GM18498 (cell line): ENCODE measurements at regions not wholly inside any gene's neighbourhood (a gene's known extent, or its start where the extent isn't known, plus 50 kb on each side); places are given as distances from the start of the nearest gene placed in this dataset.
"Not testable (repeated sequence)": the region's sequence is repeated elsewhere in the genome, so short reads cannot be mapped to it uniquely, and the experiment has no call there.

Experiments
- ATAC-seq: cut with Tn5 transposase; IDR thresholded peaks from one replicate; pipeline ENCODE4 v1.9.1; 2021; ENCODE audit warnings: mild to moderate bottlenecking, moderate library complexity; ENCODE audit not compliant: unreplicated experiment

DNA sequence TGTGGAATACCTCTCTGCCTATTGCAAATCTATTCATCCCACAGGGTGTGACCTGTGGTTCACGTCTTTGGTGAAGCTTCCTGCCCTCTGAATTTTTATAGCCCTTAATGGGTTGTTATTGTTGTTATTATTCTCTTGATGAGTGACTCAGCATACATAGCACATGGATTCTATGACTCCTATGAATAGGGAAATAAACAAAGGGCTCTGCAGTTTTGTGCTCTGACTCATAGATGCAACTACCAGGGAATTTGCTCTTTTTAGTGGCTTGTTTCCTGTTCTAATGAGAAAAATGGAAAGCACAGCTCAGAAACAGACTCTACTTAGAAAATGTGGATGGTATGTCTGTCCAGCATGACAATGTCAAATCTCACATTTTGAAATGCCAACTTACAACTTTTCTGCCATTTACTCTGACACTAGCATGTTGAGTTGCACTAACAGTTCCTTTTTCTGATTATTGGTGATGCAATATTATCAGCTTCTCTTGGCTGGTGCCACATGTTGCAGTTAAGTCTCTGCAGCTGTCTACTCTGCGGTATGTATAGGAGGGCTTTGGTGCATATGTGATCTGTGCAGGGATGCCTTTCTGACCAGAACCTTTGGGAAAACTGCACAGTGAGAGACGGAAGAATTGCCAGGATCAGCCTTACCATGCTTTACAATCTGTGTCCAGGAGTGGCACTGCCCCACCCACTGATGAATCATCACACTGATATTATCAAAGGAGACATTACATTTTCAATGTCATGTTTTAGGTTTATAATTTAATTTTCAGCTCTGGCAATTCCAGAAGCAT, 996.4 kb upstream of the WWC1 start:
- no peak for ATAC-seq

- ATAC-seq: no peak
These were observed 995.8 kb upstream of the WWC1 start for GRCh38 chr5:167295681-167296005.

DNA sequence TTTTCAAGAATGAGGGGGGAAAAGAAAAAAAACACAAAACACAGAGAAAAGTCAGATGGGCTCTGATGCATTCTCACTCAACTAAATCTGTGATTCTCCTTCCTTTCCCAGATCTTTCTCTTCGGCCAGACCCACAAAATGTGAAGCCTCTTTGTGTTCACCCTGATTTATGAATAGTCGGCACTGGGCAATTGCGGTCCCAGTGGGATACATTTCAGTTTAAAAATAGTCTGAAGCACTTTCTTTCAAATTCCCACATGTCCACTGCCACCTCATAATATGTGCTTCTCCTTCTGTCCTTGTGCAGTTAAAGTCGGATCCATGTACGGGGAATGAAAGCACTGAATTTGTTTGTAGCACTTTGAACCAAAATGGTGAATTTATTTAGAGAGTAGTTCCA, 995.4 kb upstream of the WWC1 start:
- no peak for ATAC-seq

- ATAC-seq: no peak
These were observed 994.8 kb upstream of the WWC1 start for GRCh38 chr5:167296661-167297060.

- ATAC-seq: not testable (repeated sequence)
These were observed 991.6 kb upstream of the WWC1 start for GRCh38 chr5:167299861-167300260.

GRCh38 chr5:167303582-167303981, 987.9 kb upstream of the WWC1 start:
- no peak for ATAC-seq

DNA sequence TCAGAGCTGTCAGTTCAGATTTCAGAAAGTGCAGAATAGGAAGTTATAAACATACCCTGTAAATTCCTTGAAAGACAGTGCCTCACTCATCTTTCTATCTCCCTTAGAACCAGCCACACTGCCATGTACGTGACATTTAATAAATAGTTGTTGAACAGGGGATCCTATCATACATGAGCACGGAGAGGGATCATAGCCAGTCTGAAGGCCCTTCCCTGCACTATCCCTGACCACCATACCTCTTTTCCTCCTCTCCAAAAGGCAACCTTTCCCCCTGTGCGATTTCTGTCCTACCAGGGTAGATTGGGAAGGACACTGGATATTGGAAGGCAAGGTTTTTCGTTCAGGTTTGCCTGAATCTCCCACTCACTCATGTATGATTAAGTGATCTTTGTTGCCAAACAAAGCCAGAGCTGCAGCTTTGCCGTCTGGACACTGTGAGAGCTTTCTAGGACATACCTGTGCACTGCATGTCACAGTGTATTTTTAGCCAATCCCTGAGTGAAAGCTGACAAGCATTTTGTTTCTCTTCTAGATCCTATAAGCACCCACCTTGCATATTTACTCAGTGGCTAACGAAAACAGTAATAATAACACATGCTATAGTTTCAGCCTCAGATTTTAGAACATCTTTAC, 986.5 kb upstream of the WWC1 start:
- no peak for ATAC-seq

DNA sequence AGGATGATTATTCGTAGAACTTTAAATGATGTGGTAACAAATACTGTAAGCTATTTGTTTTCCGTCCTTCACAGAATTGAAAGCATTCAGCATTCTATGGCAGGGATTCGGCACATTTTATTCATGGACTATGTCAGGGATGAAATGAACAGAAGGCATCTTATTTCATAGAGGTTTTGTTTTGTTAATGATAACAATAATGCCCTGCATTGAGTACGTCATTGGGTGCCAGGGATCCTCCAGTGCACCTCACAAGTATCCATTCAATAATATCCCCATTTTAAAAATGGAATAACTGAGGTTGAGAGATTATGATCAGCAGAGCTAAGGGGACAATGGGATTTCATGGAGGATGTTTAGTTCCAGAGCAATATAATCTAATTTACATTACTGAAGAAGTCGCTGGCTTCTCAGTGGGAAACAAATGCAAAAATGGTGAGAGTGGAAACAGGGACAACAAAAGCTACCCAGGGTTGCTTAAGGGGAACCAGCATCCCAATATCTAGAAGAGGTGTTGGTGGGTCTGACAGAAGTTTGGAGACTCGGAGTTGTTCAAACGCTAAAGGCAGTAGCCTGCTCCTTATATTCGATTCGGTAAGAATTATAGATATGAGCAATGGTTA, 985.7 kb upstream of the WWC1 start:
- no peak for ATAC-seq

DNA sequence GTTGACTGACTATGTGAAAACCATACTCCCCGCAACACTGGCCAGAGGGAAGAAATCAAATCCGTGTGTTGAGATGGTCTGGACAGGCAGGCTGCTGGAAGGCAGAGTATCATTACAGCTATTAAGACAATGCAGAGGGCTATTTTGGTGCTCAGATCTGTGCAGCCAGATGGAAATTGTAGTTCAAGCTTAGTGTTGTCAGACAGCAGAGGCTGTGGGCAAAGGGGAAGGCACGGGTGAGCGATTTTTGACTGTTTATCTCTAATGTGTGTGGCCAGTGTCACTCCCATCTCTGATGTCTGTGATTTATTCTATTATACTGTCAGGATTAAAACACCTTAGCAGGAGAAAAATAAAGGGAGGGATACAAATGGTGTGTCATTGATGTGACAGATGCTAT, 984.4 kb upstream of the WWC1 start:
- no peak for ATAC-seq

GRCh38 chr5:167308466-167308865, 983.0 kb upstream of the WWC1 start:
- no peak for ATAC-seq

DNA sequence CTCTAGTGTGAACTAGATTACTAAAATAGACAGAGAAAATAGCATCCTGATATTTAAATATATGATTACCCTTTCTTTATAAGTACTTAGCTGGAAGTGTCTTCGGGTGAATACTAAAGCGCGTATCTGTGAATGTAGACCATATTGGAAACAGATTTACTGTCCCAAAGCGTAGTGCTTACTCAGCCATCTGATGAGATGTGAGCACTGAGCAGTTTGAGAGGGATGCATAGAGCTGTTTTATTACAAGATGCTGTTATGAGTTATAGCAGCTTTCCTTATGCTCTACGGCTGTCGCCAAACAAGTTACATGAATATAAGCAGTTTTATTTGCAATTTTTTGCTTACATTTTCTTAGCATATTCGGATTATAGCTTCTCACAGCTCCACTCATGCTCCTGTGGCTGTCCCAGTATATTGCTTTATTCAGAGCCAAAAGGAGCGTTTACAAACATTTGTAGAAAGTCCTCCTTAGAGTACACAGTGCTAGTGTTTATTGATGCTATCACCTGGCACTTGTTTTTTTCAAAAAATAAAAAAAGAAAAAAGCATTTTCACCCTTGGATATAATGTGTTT, 981.4 kb upstream of the WWC1 start:
- ATAC-seq: no peak

- no peak for ATAC-seq
These were observed 980.1 kb upstream of the WWC1 start for GRCh38 chr5:167311340-167311739.

DNA sequence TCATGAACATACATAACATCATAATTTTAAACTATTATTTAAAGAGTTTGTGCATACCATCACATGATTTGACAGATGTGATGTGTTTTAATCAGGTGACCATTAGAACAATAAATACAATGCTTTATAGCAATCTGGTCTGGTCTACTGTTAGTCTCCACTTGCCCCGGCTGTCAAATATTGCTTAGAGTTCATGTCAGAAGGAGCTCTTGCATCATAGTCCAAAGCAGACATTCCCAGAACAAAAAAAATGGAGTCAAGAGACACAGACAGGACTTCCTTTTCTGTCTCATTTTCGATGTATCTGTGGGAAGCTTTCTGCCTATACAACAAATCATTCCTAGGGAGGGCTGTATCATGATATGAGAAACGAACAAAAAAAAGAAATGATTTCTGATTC, 979.2 kb upstream of the WWC1 start:
- no peak for ATAC-seq

DNA sequence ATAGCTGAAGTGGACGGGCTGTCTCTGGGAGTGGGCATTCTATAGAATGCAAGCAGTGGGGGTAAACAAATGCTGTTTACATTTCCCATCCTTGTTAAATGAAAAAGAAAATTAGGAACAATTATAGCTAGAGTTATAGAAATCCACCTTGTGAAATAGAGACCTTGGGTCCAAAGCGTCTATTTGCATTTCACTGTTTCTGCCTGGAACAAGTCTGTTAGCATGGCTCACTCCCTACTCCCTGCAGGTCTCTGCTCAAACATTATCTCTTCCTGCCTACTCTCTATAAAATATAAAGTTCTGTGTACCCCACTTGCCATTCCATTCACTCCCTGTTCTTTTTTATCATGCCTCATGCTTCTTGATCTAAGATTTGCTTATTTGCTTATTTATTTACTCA, 975.7 kb upstream of the WWC1 start:
- no peak for ATAC-seq

DNA sequence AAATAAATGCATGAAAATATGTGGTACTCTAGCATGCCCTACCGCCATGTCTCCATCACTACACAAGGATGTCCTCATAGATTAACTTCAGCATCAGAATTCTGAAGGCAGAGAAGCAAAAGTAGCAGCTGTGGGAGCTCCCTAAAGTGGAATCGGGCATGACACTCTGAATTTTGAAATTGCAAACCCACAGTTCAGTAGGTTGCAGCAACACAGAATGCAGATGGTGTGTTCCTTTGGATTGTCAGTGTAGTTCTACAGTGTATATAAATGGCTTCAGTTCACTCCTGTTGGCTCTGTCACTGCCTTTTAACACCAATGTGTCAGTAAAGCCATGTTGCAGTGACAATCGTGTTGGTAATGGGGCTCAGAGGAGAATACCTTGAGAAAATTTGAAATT, 973.6 kb upstream of the WWC1 start:
- no peak for ATAC-seq

- no peak for ATAC-seq
These were observed 972.2 kb upstream of the WWC1 start for GRCh38 chr5:167319243-167319642.

DNA sequence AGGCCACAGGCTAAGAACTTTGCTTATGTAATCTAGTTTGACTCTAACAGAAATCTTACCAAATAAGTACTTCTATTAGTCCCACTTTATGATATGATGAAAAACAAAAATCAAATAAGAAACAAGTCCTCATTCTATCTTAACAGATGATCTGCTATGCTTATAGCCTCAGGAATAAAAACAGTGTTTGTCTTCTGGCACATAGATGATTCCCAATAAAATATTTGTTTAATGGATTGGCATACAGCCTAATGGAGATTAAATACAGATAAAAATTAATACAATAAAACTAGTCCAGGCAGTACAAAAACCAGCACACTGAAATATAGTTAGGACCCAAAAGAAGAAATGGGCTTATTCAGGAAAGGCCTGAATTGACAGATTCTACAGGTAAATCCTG, 971.4 kb upstream of the WWC1 start:
- no peak for ATAC-seq

GRCh38 chr5:167332309-167332708, 959.1 kb upstream of the WWC1 start:
- ATAC-seq: no peak

DNA sequence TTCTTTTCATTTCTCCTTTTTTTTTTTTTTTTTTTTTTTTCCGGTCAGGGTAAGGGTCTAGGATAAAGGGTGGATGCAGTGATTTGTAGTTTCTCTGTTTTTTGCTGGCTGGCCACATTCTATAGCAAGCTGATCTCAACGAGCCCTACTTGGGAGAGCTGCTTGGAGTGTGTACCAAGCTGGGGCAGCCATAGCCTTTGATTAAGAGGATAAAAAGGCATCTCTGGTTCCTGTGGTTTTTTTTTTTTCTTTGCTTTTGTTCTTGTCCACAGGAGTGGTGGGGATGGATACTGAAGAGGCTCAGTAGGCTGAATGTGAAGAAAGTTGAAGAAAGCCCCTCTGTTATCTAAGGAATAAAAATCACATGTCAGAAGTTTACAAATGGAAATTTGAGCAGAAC, 955.3 kb upstream of the WWC1 start:
- ATAC-seq: no peak

DNA sequence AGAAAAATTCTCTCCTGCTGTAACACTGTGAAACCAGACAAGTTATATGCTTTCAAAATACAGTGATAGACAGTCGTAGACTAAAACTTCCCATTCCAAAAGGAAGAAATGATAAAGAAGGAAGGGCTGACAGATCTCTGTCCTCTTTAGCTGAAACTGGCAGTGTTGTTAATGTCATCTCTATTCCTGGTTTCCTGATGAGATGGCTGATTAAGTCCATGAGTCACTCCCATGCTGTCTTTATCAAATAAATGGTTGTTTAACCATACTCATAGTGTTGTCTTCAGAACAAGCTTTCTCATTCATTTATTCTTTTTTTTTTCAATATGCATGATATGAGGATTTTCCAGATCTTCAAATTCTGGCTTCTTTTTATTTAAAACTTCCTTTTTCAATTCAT, 952.2 kb upstream of the WWC1 start:
- no peak for ATAC-seq

GRCh38 chr5:167346461-167346860, 945.0 kb upstream of the WWC1 start:
- ATAC-seq: no peak
